Right lobe of liver (tissue), 6 donors: ENCODE measurements at regions not wholly inside any gene's neighbourhood (a gene's known extent, or its start where the extent isn't known, plus 50 kb on each side); places are given as distances from the start of the nearest gene placed in this dataset.
"Not testable (repeated sequence)": the region's sequence is repeated elsewhere in the genome, so short reads cannot be mapped to it uniquely, and the experiment has no call there.

Experiments used
- ATAC-seq, 4 donors: fragments of 200-7000 bp; cut with Tn5 transposase; one replicate each; pipeline ENCODE4 v1.9.1; 2020; ENCODE audit warnings: mild to moderate bottlenecking in 4 of 4, moderate library complexity in 4 of 4
- DNase-seq, 3 donors: peaks; one replicate each; pipeline ENCODE4 v3.0.0-alpha.2; 2020
- H3K27ac ChIP-seq, 3 donors: fragments of 200-600 bp; one replicate each; pipeline ENCODE4 v1.8.0; 2022
- H3K27me3 ChIP-seq, 2 donors: fragments of 200-600 bp; one replicate each; pipeline ENCODE4 v1.8.0; 2022
- H3K36me3 ChIP-seq, 4 donors: fragments of 200-600 bp; sonication (generic) in 1 of 4; one replicate each; pipeline versions ENCODE4 v1.5.1 to v1.8.0; 2017 to 2022; ENCODE audit warnings: control low read depth in 1 of 4
- H3K4me1 ChIP-seq, 4 donors: fragments of 200-600 bp; sonication (generic) in 1 of 4; one replicate each; pipeline versions ENCODE4 v1.5.1 to v1.8.0; 2017 to 2022; ENCODE audit warnings: control low read depth in 1 of 4
- H3K4me3 ChIP-seq, 3 donors: fragments of 200-600 bp; one replicate each; pipeline ENCODE4 v1.8.0; 2022
- H3K9me3 ChIP-seq, 4 donors: fragments of 200-600 bp; sonication (generic) in 1 of 4; one replicate each; pipeline versions ENCODE4 v1.5.1 to v1.8.0; 2017 to 2022; ENCODE audit warnings: control low read depth in 1 of 4
- CTCF ChIP-seq, 4 donors: fragments of 200-600 bp in 3 of 4; fragments of 450-650 bp in 1 of 4; IDR thresholded peaks; one replicate each; pipeline versions ENCODE4 v1.5.1 to v1.8.0; 2016 to 2022; ENCODE audit warnings: antibody characterized with exemption in 4 of 4, mild to moderate bottlenecking in 2 of 4
- POLR2A ChIP-seq: fragments of 450-650 bp; IDR thresholded peaks from one replicate; pipeline ENCODE4 v1.6.1; 2017; ENCODE audit warnings: antibody characterized with exemption, mild to moderate bottlenecking
- WGBS: methylation state at CpG from one replicate; pipeline ENCODE4 v1.1.6; 2018; ENCODE audit warnings: low coverage, low lambda C conversion rate; ENCODE audit not compliant: insufficient coverage; ENCODE audit errors: missing lambda C conversion rate; 5-methylcytosine and 5-hydroxymethylcytosine counted together
- intact Hi-C, 2 donors: fragments of 100-400 bp; cut with DNase I; formaldehyde crosslinking; loops; one replicate each; pipeline versions ENCODE4 v1.11.2 to v1.14.1; 2022
- donor health status: DM: no; HTN: yes; CAD: no.
- donor health status: DM: no; HTN: no; CAD: no.
- donor health status: DM: no; HTN: no; CAD: no.
- donor health status: DM: no; HTN: yes; CAD: no.
- donor health status: DM: no; HTN: yes; CAD: no.

- DNase-seq, result peak; percentile 49 to 64 (median 54)
- not testable (repeated sequence) for H3K27ac ChIP-seq, H3K4me3 ChIP-seq, H3K36me3 ChIP-seq, H3K27me3 ChIP-seq, H3K9me3 ChIP-seq
- ATAC-seq, result peak; percentile 41 to 74 (median 70)
- intact Hi-C loops, result loop anchor here (10.0 kb wide), 2 partner anchors 168 to 178 kb away; no protein-coding TSS in a partner anchor
- WGBS, result 21% methylated on average over 4 of the region's 5 CpGs
- peaks cover 0 to 12% (median 0%) of the 10 kb centered on the region in 4 donors for H3K4me1 ChIP-seq
- peak; percentile 25 to 62 (median 57) for TF ChIP-seq CTCF (IDR thresholded peaks at IDR 0.05)
These were observed 120.5 kb downstream of the MRPL57 start for GRCh38 chr13:21296991-21297390.

GRCh38 chr13:21297447-21297846, 121.0 kb downstream of the MRPL57 start:
- peaks cover 0 to 12% (median 0%) of the 10 kb centered on the region in 4 donors for H3K4me1 ChIP-seq
- peak overlapping the region in 1 of 3 donors; percentile 25 for H3K27ac ChIP-seq
- intact Hi-C loops, result loop anchor here (10.0 kb wide), 2 partner anchors 167 to 177 kb away; no protein-coding TSS in a partner anchor
- no peak for DNase-seq
- ATAC-seq, result no peak
- 60% methylated on average over 2 of the region's 2 CpGs for WGBS
- no peaks in the 10 kb centered on the region for H3K9me3 ChIP-seq
- H3K4me3 ChIP-seq, result peak overlapping the region; percentile 95 to 96 (median 96)
- TF ChIP-seq POLR2A (no peak), CTCF (IDR thresholded peaks at IDR 0.05) (no peak)
- no peaks in the 10 kb centered on the region for H3K36me3 ChIP-seq
- no peaks in the 10 kb centered on the region for H3K27me3 ChIP-seq

GRCh38 chr13:21297914-21298831, 121.7 kb downstream of the MRPL57 start:
- Histone ChIP-seq H3K9me3 (no peaks in the 10 kb centered on the region), H3K4me3 (peak overlapping the region; percentile 95 to 96 (median 96)), H3K27ac (peak overlapping the region in 1 of 3 donors; percentile 25), H3K4me1 (peaks cover 0 to 12% (median 0%) of the 10 kb centered on the region in 4 donors), H3K36me3 (no peaks in the 10 kb centered on the region), H3K27me3 (no peaks in the 10 kb centered on the region)
- 0% methylated on average over 28 of the region's 74 CpGs for WGBS
- DNase-seq, result peak; percentile 89 to 92 (median 90)
- intact Hi-C loops, result loop anchor here (10.0 kb wide), 2 partner anchors 167 to 177 kb away; no protein-coding TSS in a partner anchor
- peak; percentile 98 to 100 (median 99) for ATAC-seq
- TF ChIP-seq CTCF (IDR thresholded peaks at IDR 0.05) (peak; percentile 88 to 96 (median 92)), POLR2A (no peak)

GRCh38 chr13:21304256-21304655, 127.8 kb downstream of the MRPL57 start:
- no peak overlapping the region for H3K27ac ChIP-seq
- intact Hi-C loops, result no loop called here
- H3K4me1 ChIP-seq, result no peaks in the 10 kb centered on the region
- 95% methylated on average over 5 of the region's 6 CpGs for WGBS
- H3K4me3 ChIP-seq, result no peak overlapping the region
- H3K27me3 ChIP-seq, result no peaks in the 10 kb centered on the region
- no peaks in the 10 kb centered on the region for H3K36me3 ChIP-seq
- DNase-seq, result no peak
- no peak for ATAC-seq
- H3K9me3 ChIP-seq, result no peaks in the 10 kb centered on the region
- TF ChIP-seq POLR2A (no peak), CTCF (IDR thresholded peaks at IDR 0.05) (no peak)

- intact Hi-C loops, ATAC-seq: not testable (repeated sequence)
- 93% methylated on average over 10 of the region's 12 CpGs for WGBS
These were observed 130.0 kb downstream of the MRPL57 start for GRCh38 chr13:21306300-21307073.

GRCh38 chr13:21307158-21307557, 130.7 kb downstream of the MRPL57 start:
- H3K4me3 ChIP-seq, H3K27ac ChIP-seq, H3K36me3 ChIP-seq, intact Hi-C loops, H3K4me1 ChIP-seq, H3K27me3 ChIP-seq, ATAC-seq, DNase-seq, H3K9me3 ChIP-seq: not testable (repeated sequence)
- 80% methylated on average over 2 of the region's 12 CpGs for WGBS

More at GRCh38 chr13:21306300-21307073, 130.0 kb downstream of the MRPL57 start:
- DNase-seq, H3K36me3 ChIP-seq, H3K27me3 ChIP-seq, H3K9me3 ChIP-seq, H3K27ac ChIP-seq, H3K4me3 ChIP-seq, H3K4me1 ChIP-seq: not testable (repeated sequence)
